ENCODE measurements at regions not wholly inside any gene's neighbourhood (a gene's known extent, or its start where the extent isn't known, plus 50 kb on each side); places are given as distances from the start of the nearest gene placed in this dataset.

DNA sequence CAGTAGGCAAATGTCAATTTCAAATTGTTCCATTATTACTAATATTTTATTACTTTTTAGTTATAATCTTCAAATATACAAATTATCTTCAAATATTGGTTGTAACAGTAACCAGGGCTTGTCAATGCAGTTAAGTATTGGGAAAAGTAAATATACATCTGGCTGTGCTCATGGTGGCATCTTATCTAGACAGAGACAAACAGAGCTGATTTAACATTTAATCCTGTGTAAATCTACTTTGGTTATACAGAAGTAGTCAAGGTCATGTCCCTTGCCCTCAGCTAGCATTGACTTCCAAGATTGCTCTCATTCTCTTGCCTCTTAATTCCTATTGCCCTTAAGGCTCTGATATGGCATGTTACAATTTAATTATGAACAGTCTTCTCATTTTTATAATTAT is 98.4 kb upstream of the KLHL1 start:
- Mint-ChIP-seq H3K4me3 (ENCODE audit: unreplicated experiment) (no peak overlapping the region), H3K36me3 (ENCODE audit: low read depth) (no peaks in the 10 kb centered on the region), H3K27ac (ENCODE audit: unreplicated experiment) (no peak overlapping the region), H3K4me1 (ENCODE audit: low read depth) (no peaks in the 10 kb centered on the region), H3K9me3 (ENCODE audit: low read depth) (peaks cover 19% of the 10 kb centered on the region), H3K27me3 (ENCODE audit: low read depth) (no peaks in the 10 kb centered on the region)
- DNase-seq (ENCODE audit: low spot score) = no peak
- no peak for TF ChIP-seq CTCF (IDR thresholded peaks at IDR 0.05)

- Mint-ChIP-seq H3K27me3 (ENCODE audit: low read depth) (no peaks in the 10 kb centered on the region), H3K36me3 (ENCODE audit: low read depth) (no peaks in the 10 kb centered on the region), H3K9me3 (ENCODE audit: low read depth) (peaks cover under 1% of the 10 kb centered on the region), H3K4me3 (ENCODE audit: unreplicated experiment) (no peak overlapping the region), H3K27ac (ENCODE audit: unreplicated experiment) (no peak overlapping the region), H3K4me1 (ENCODE audit: low read depth) (no peaks in the 10 kb centered on the region)
- DNase-seq (ENCODE audit: low spot score) = no peak
- no peak for TF ChIP-seq CTCF (IDR thresholded peaks at IDR 0.05)
Observed at GRCh38 chr13:70203661-70204229, 95.5 kb upstream of the KLHL1 start.

DNA sequence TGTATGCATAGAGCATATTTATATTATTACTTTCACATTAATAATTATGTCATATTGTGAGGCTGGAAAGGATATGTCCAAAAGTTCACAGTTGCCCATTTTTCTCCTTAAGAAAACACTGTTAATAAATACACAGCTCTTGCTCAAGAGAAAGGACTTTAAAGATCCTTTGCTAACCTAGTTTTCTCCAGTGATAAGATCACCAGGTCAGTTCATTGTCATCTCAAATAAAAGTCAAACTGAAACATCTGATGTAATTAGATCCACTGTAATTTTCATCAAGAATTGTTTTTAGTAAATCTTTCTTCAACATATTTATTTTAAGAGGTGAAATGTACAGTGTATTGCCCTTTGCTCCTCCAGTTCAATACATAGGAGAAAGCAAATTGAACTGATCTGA is 82.8 kb upstream of the KLHL1 start:
- no peak for DNase-seq (ENCODE audit: low spot score)
- Mint-ChIP-seq H3K36me3 (ENCODE audit: low read depth) (no peaks in the 10 kb centered on the region), H3K27ac (ENCODE audit: unreplicated experiment) (no peak overlapping the region), H3K4me3 (ENCODE audit: unreplicated experiment) (no peak overlapping the region), H3K9me3 (ENCODE audit: low read depth) (no peaks in the 10 kb centered on the region), H3K27me3 (ENCODE audit: low read depth) (no peaks in the 10 kb centered on the region), H3K4me1 (ENCODE audit: low read depth) (no peaks in the 10 kb centered on the region)
- no peak for TF ChIP-seq CTCF (IDR thresholded peaks at IDR 0.05)

GRCh38 chr13:70189981-70190380 is 81.7 kb upstream of the KLHL1 start:
- Mint-ChIP-seq H3K36me3 (ENCODE audit: low read depth) (no peaks in the 10 kb centered on the region), H3K4me1 (ENCODE audit: low read depth) (no peaks in the 10 kb centered on the region), H3K4me3 (ENCODE audit: unreplicated experiment) (no peak overlapping the region), H3K27me3 (ENCODE audit: low read depth) (no peaks in the 10 kb centered on the region), H3K27ac (ENCODE audit: unreplicated experiment) (no peak overlapping the region), H3K9me3 (ENCODE audit: low read depth) (no peaks in the 10 kb centered on the region)
- no peak for DNase-seq (ENCODE audit: low spot score)
- TF ChIP-seq CTCF (IDR thresholded peaks at IDR 0.05) = no peak

- Mint-ChIP-seq H3K27ac (ENCODE audit: unreplicated experiment) (no peak overlapping the region), H3K9me3 (ENCODE audit: low read depth) (no peaks in the 10 kb centered on the region), H3K36me3 (ENCODE audit: low read depth) (no peaks in the 10 kb centered on the region), H3K27me3 (ENCODE audit: low read depth) (no peaks in the 10 kb centered on the region), H3K4me1 (ENCODE audit: low read depth) (no peaks in the 10 kb centered on the region), H3K4me3 (ENCODE audit: unreplicated experiment) (no peak overlapping the region)
- no peak for DNase-seq (ENCODE audit: low spot score)
- TF ChIP-seq CTCF (IDR thresholded peaks at IDR 0.05) = no peak
Observed at GRCh38 chr13:70188567-70188966, 80.3 kb upstream of the KLHL1 start.
